ENCODE measurements at regions not wholly inside any gene's neighbourhood (a gene's known extent, or its start where the extent isn't known, plus 50 kb on each side); places are given as distances from the start of the nearest gene placed in this dataset.

- no peak for TF ChIP-seq CTCF (IDR thresholded peaks at IDR 0.05; ENCODE audit: unreplicated experiment)
- no peaks in the 10 kb centered on the region for H3K36me3 Mint-ChIP-seq (ENCODE audit: insufficient read depth)
- no peaks in the 10 kb centered on the region for H3K9me3 Mint-ChIP-seq (ENCODE audit: low read depth)
- no peak for DNase-seq (ENCODE audit: low spot score, unreplicated experiment)
- no peak overlapping the region for H3K27ac Mint-ChIP-seq
- H3K27me3 Mint-ChIP-seq, result no peaks in the 10 kb centered on the region
- H3K4me3 Mint-ChIP-seq (ENCODE audit: low read depth), result no peak overlapping the region
- peaks cover 4% of the 10 kb centered on the region for H3K4me1 Mint-ChIP-seq (ENCODE audit: low read depth)
These were observed 568.7 kb upstream of the DSEL start for GRCh38 chr18:68085251-68085650.

DNA sequence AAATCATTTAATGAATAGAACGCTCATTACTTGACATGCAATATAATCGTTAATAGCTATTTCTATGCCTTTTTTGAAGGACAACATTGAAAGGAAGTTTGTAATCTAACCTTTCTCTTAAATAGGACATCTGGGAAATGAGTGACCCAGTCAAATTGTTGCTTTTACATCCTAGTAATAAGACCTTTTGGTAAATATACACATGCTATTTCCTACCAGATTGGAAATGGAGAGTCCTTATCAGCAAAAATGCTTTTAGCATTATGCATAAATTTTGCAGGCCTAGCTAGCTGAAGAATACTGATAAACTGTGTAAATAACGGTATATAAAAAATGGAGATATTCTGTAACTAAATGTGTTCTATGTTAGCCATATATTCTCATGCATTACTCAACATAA lies 567.3 kb upstream of the DSEL start:
- Mint-ChIP-seq H3K4me1 (ENCODE audit: low read depth) (peaks cover 4% of the 10 kb centered on the region), H3K36me3 (ENCODE audit: insufficient read depth) (no peaks in the 10 kb centered on the region), H3K4me3 (ENCODE audit: low read depth) (no peak overlapping the region), H3K27ac (no peak overlapping the region), H3K27me3 (no peaks in the 10 kb centered on the region), H3K9me3 (ENCODE audit: low read depth) (no peaks in the 10 kb centered on the region)
- no peak for TF ChIP-seq CTCF (IDR thresholded peaks at IDR 0.05; ENCODE audit: unreplicated experiment)
- no peak for DNase-seq (ENCODE audit: low spot score, unreplicated experiment)

GRCh38 chr18:68083131-68083530 lies 566.6 kb upstream of the DSEL start:
- H3K4me3 Mint-ChIP-seq (ENCODE audit: low read depth), result no peak overlapping the region
- H3K4me1 Mint-ChIP-seq (ENCODE audit: low read depth), result peaks cover 4% of the 10 kb centered on the region

DNA sequence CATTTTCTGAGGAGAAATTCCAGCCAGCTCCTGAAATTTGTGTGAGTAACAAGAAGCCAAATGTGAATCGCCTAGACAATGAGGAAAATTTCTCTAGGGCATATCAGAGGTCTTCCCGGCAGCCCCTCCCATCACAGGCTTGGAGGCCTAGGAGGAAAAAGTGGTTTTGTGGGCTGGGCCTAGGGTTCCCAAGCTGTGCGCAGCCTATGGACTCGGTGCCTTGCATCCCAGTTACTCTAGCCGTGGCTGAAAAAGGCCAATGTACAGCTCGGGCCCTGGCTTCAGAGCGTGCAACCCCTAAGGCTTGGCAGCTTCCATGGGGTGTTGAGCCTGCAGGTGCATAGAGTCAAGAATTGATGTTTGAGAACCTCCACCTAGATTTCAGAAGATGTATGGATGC lies 556.2 kb upstream of the DSEL start:
- H3K27me3 Mint-ChIP-seq, result no peaks in the 10 kb centered on the region
- no peak for DNase-seq (ENCODE audit: low spot score, unreplicated experiment)
- TF ChIP-seq CTCF (IDR thresholded peaks at IDR 0.05; ENCODE audit: unreplicated experiment), result no peak
- H3K27ac Mint-ChIP-seq, result no peak overlapping the region
- H3K4me1 Mint-ChIP-seq (ENCODE audit: low read depth), result no peaks in the 10 kb centered on the region
- H3K9me3 Mint-ChIP-seq (ENCODE audit: low read depth), result peaks cover 14% of the 10 kb centered on the region
- H3K36me3 Mint-ChIP-seq (ENCODE audit: insufficient read depth), result no peaks in the 10 kb centered on the region
- H3K4me3 Mint-ChIP-seq (ENCODE audit: low read depth), result no peak overlapping the region

More at GRCh38 chr18:68083131-68083530, 566.6 kb upstream of the DSEL start:
- Mint-ChIP-seq H3K36me3 (ENCODE audit: insufficient read depth) (no peaks in the 10 kb centered on the region), H3K27ac (no peak overlapping the region), H3K27me3 (no peaks in the 10 kb centered on the region), H3K9me3 (ENCODE audit: low read depth) (no peaks in the 10 kb centered on the region)
- TF ChIP-seq CTCF (IDR thresholded peaks at IDR 0.05; ENCODE audit: unreplicated experiment), result no peak
- DNase-seq (ENCODE audit: low spot score, unreplicated experiment), result no peak

GRCh38 chr18:68060871-68061270 lies 544.4 kb upstream of the DSEL start:
- no peaks in the 10 kb centered on the region for H3K36me3 Mint-ChIP-seq (ENCODE audit: insufficient read depth)
- peaks cover 4% of the 10 kb centered on the region for H3K27me3 Mint-ChIP-seq
- H3K27ac Mint-ChIP-seq, result no peak overlapping the region
- no peak for DNase-seq (ENCODE audit: low spot score, unreplicated experiment)
- peaks cover 2% of the 10 kb centered on the region for H3K4me1 Mint-ChIP-seq (ENCODE audit: low read depth)
- H3K9me3 Mint-ChIP-seq (ENCODE audit: low read depth), result peaks cover 4% of the 10 kb centered on the region
- H3K4me3 Mint-ChIP-seq (ENCODE audit: low read depth), result no peak overlapping the region
- TF ChIP-seq CTCF (IDR thresholded peaks at IDR 0.05; ENCODE audit: unreplicated experiment), result no peak

Measured in progenitor cell of endocrine pancreas (in vitro differentiated cells).